IPS DF 6.9 (cell line): ENCODE measurements at regions not wholly inside any gene's neighbourhood (a gene's known extent, or its start where the extent isn't known, plus 50 kb on each side); places are given as distances from the start of the nearest gene placed in this dataset.

ENCODE experiments used
- DNase-seq: peaks from one replicate; pipeline ENCODE4 v3.0.0-alpha.2; 2013; ENCODE audit warnings: low read depth, low spot score
- H3K27ac ChIP-seq: one replicate; pipeline ENCODE4 v1.5.1; 2013; ENCODE audit warnings: low read length, control low read depth
- H3K27me3 ChIP-seq: 2 replicates; pipeline ENCODE4 v1.6.1; 2013; ENCODE audit warnings: mild to moderate bottlenecking, low read length; ENCODE audit not compliant: control insufficient read depth, insufficient read depth
- H3K36me3 ChIP-seq: 2 replicates; pipeline ENCODE4 v1.6.1; 2013; ENCODE audit warnings: low read length; ENCODE audit not compliant: control insufficient read depth, insufficient read depth
- H3K4me1 ChIP-seq: 2 replicates; pipeline ENCODE4 v1.6.1; 2013; ENCODE audit warnings: low read length; ENCODE audit not compliant: control insufficient read depth, insufficient read depth
- H3K4me3 ChIP-seq: 2 replicates; pipeline ENCODE4 v1.5.1; 2013; ENCODE audit warnings: mild to moderate bottlenecking, low read length
- H3K9me3 ChIP-seq: 2 replicates; pipeline ENCODE4 v1.6.1; 2013; ENCODE audit warnings: low read length, inconsistent platforms; ENCODE audit not compliant: control insufficient read depth, insufficient read depth
- WGBS: extraction: QIAGEN DNeasy Blood & Tissue Kit; methylation state at CpG from one replicate; pipeline ENCODE4 v1.1.7; 2013; ENCODE audit warnings: mixed read lengths, missing lambda C conversion rate; ENCODE audit not compliant: insufficient read length, insufficient coverage; 5-methylcytosine and 5-hydroxymethylcytosine counted together

- H3K36me3 ChIP-seq, result no peaks in the 10 kb centered on the region
- no peaks in the 10 kb centered on the region for H3K27me3 ChIP-seq
- no peaks in the 10 kb centered on the region for H3K4me1 ChIP-seq
- no peak for DNase-seq
- no peak overlapping the region for H3K4me3 ChIP-seq
- no CpG with 5 or more reads among the region's 2 CpGs for WGBS
- no peak overlapping the region for H3K27ac ChIP-seq
- no peaks in the 10 kb centered on the region for H3K9me3 ChIP-seq
These were observed 311.8 kb upstream of the ATP2B1 start for GRCh38 chr12:90020436-90020835.

- H3K36me3 ChIP-seq, result no peaks in the 10 kb centered on the region
- no peak overlapping the region for H3K4me3 ChIP-seq
- no peaks in the 10 kb centered on the region for H3K27me3 ChIP-seq
- no peaks in the 10 kb centered on the region for H3K4me1 ChIP-seq
- H3K27ac ChIP-seq, result no peak overlapping the region
- no CpG with 5 or more reads among the region's 1 CpG for WGBS
- no peaks in the 10 kb centered on the region for H3K9me3 ChIP-seq
- DNase-seq, result no peak
These were observed 311.4 kb upstream of the ATP2B1 start for GRCh38 chr12:90020014-90020413.

- Histone ChIP-seq H3K9me3 (no peaks in the 10 kb centered on the region), H3K4me1 (no peaks in the 10 kb centered on the region), H3K4me3 (no peak overlapping the region), H3K36me3 (no peaks in the 10 kb centered on the region), H3K27ac (no peak overlapping the region), H3K27me3 (no peaks in the 10 kb centered on the region)
- no CpG with 5 or more reads among the region's 2 CpGs for WGBS
- DNase-seq, result no peak
These were observed 308.7 kb upstream of the ATP2B1 start for GRCh38 chr12:90017316-90017715.

GRCh38 chr12:90015228-90015627 lies 306.6 kb upstream of the ATP2B1 start:
- H3K36me3 ChIP-seq, result no peaks in the 10 kb centered on the region
- no peaks in the 10 kb centered on the region for H3K27me3 ChIP-seq
- DNase-seq, result no peak
- H3K9me3 ChIP-seq, result no peaks in the 10 kb centered on the region
- no peak overlapping the region for H3K27ac ChIP-seq
- H3K4me3 ChIP-seq, result no peak overlapping the region
- WGBS, result no CpG with 5 or more reads among the region's 1 CpG
- no peaks in the 10 kb centered on the region for H3K4me1 ChIP-seq

- no peaks in the 10 kb centered on the region for H3K36me3 ChIP-seq
- H3K27me3 ChIP-seq, result no peaks in the 10 kb centered on the region
- no peaks in the 10 kb centered on the region for H3K9me3 ChIP-seq
- no peak overlapping the region for H3K27ac ChIP-seq
- DNase-seq, result no peak
- no peaks in the 10 kb centered on the region for H3K4me1 ChIP-seq
- H3K4me3 ChIP-seq, result no peak overlapping the region
These were observed 304.8 kb upstream of the ATP2B1 start for GRCh38 chr12:90013409-90013808.

- no peak for DNase-seq
- Histone ChIP-seq H3K27ac (no peak overlapping the region), H3K27me3 (no peaks in the 10 kb centered on the region), H3K4me3 (no peak overlapping the region), H3K36me3 (no peaks in the 10 kb centered on the region), H3K4me1 (no peaks in the 10 kb centered on the region), H3K9me3 (no peaks in the 10 kb centered on the region)
- no CpG with 5 or more reads among the region's 3 CpGs for WGBS
These were observed 301.5 kb upstream of the ATP2B1 start for GRCh38 chr12:90010089-90010488.

- Histone ChIP-seq H3K27me3 (no peaks in the 10 kb centered on the region), H3K4me1 (no peaks in the 10 kb centered on the region; the same call in 1 of the 2 replicates), H3K36me3 (no peaks in the 10 kb centered on the region), H3K9me3 (no peaks in the 10 kb centered on the region), H3K27ac (no peak overlapping the region), H3K4me3 (no peak overlapping the region)
- no CpG with 5 or more reads among the region's 3 CpGs for WGBS
- no peak for DNase-seq
These were observed 299.6 kb upstream of the ATP2B1 start for GRCh38 chr12:90008277-90008676.

- WGBS, result no CpG with 5 or more reads among the region's 5 CpGs
- no peak overlapping the region for H3K27ac ChIP-seq
- no peaks in the 10 kb centered on the region for H3K9me3 ChIP-seq
These were observed 295.9 kb upstream of the ATP2B1 start for GRCh38 chr12:90004319-90005074.

GRCh38 chr12:90003688-90004087 lies 295.1 kb upstream of the ATP2B1 start:
- Histone ChIP-seq H3K4me1 (no peaks in the 10 kb centered on the region; the same call in 1 of the 2 replicates), H3K9me3 (no peaks in the 10 kb centered on the region), H3K4me3 (no peak overlapping the region), H3K27me3 (no peaks in the 10 kb centered on the region), H3K27ac (no peak overlapping the region), H3K36me3 (no peaks in the 10 kb centered on the region)
- DNase-seq, result no peak
- WGBS, result no CpG with 5 or more reads among the region's 1 CpG

More at GRCh38 chr12:90004319-90005074, 295.9 kb upstream of the ATP2B1 start:
- Histone ChIP-seq H3K4me1 (no peaks in the 10 kb centered on the region; the same call in 1 of the 2 replicates), H3K27me3 (no peaks in the 10 kb centered on the region), H3K36me3 (no peaks in the 10 kb centered on the region), H3K4me3 (no peak overlapping the region)
- no peak for DNase-seq

GRCh38 chr12:90000721-90001120 lies 292.1 kb upstream of the ATP2B1 start:
- no CpG with 5 or more reads among the region's 3 CpGs for WGBS
- no peaks in the 10 kb centered on the region; the same call in 1 of the 2 replicates for H3K4me1 ChIP-seq

More at GRCh38 chr12:90000721-90001120, 292.1 kb upstream of the ATP2B1 start:
- Histone ChIP-seq H3K27me3 (no peaks in the 10 kb centered on the region), H3K36me3 (no peaks in the 10 kb centered on the region), H3K27ac (no peak overlapping the region), H3K4me3 (no peak overlapping the region), H3K9me3 (no peaks in the 10 kb centered on the region)
- no peak for DNase-seq
